ENCODE measurements at regions not wholly inside any gene's neighbourhood (a gene's known extent, or its start where the extent isn't known, plus 50 kb on each side); places are given as distances from the start of the nearest gene placed in this dataset.

GRCh38 chr5:167767795-167768194 is 523.6 kb upstream of the WWC1 start:
- TF ChIP-seq FOXK2 (IDR thresholded peaks at IDR 0.05) (no peak), ZNF274 (IDR thresholded peaks at IDR 0.05; ENCODE audit: insufficient read depth, insufficient read length) (no peak), CTCF (IDR thresholded peaks at IDR 0.05 in 2 of 3, conservative IDR thresholded peaks at IDR 0.05 in 1 of 3; ENCODE audit: control insufficient read depth in 2 of 3, extremely low read depth in 1 of 3, insufficient read depth in 1 of 3, low read depth in 3 of 3, low read length in 3 of 3) (no peak), ATF2 (IDR thresholded peaks at IDR 0.05; ENCODE audit: low read length) (no peak), EP300 (IDR thresholded peaks at IDR 0.05; ENCODE audit: borderline replicate concordance in 1 of 2, control insufficient read depth in 1 of 2, low read depth in 2 of 2, low read length in 2 of 2) (no peak)

Data from GM12878 (cell line).